GM08714 (cell line): ENCODE measurements at regions not wholly inside any gene's neighbourhood (a gene's known extent, or its start where the extent isn't known, plus 50 kb on each side); places are given as distances from the start of the nearest gene placed in this dataset.

Source experiments
- H3K4me3 ChIP-seq: fragments of 200-500 bp; sonication (Bioruptor generic); 2 replicates; pipeline ENCODE4 v1.5.1; 2014; ENCODE audit warnings: mild to moderate bottlenecking, low read length, inconsistent platforms
- ZNF274 ChIP-seq: IDR thresholded peaks from 2 replicates; pipeline ENCODE4 v1.6.1; 2012; ENCODE audit warnings: mild to moderate bottlenecking, low read depth, low read length

DNA sequence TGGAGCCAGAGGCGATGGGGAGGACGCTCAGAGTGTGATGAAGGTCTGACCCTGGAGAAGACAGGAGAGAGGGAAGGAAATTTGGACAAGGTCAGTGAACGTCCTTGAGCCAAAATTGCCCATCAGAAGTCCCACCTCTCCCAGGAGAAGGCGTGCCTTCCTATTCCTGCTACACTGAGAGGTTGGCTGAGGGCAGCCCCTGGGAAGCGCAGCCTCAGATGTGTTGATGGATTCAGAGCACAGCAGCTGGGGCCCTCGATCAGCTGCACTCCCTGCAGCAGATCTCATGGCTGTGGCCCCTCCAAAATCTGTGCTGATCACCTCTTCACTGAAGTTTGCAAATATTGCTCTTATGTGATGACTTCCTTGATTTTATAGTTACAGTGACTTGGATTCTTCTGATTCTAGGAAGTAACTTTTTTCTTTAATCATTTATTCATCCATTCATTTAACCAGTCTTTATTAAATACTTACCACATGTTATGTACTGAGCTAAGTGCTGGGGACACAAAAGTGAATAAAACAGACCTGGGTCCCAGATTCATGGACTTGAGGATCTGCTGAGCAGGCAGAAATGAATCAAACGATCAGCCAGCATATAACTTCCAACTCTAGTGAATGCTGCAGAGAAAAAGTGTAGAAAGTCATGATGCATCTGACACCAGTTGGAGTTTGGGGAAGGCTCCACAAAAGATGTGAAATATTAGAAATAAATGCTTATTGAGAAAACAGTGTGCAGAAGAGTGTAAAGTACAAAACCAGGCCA, 69.6 kb upstream of the ARMC2 start:
- H3K4me3 ChIP-seq = no peak overlapping the region
- no peak for TF ChIP-seq ZNF274

DNA sequence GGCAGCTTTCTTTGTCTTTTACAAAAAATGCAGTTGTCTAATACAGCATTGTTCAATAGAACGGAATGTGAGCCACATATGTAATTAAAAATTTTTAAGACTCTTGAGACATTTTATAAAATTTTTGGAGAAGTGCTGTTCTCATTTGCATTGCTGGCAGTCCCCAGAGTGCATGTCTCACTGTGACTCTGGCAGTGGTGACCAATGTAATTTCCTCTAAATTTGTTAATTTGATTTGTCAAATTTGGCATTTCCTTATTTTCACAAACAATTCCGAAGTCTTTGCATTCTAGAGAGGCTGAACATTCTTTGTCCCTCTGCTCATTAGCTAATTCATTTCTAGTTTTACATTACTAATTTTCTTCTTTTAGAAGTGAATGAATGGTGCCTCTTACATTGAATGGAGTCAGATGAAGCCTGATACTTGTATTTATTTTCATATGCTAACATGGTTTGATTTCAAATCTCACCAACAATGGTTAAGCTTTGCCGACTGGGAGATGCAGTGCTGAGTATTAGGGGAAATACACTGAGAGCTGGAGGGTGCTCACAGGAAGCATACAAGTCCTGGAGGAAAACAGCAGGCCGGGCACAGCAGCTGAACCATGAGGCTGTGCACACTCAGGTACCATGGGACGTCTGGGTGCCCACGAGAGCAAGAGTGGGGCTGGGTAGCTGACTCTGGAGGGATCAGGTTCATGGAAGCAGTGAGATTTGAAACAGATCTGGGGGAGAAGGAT, 68.5 kb upstream of the ARMC2 start:
- no peak for TF ChIP-seq ZNF274
- no peak overlapping the region for H3K4me3 ChIP-seq

DNA sequence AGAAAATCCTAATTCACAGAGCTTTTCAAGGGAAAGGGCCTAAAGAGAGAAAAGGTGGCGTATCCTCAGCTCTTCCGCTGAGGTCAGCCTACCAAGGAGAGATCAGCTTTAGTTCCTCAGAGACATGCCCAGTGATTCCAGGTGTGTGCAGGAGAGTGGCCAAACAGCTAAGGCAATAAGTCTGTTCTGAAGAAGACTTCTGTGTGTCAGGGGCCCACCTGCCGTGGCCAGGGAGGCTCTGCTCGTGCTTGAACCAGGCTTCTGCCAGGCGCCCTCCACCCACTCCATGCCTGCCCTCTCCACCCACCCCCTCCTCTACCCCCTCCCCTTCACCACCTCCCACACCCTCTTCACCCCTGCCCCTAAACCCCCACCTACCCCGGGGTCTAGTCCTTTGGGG, 67.4 kb upstream of the ARMC2 start:
- H3K4me3 ChIP-seq = no peak overlapping the region
- TF ChIP-seq ZNF274 = no peak

DNA sequence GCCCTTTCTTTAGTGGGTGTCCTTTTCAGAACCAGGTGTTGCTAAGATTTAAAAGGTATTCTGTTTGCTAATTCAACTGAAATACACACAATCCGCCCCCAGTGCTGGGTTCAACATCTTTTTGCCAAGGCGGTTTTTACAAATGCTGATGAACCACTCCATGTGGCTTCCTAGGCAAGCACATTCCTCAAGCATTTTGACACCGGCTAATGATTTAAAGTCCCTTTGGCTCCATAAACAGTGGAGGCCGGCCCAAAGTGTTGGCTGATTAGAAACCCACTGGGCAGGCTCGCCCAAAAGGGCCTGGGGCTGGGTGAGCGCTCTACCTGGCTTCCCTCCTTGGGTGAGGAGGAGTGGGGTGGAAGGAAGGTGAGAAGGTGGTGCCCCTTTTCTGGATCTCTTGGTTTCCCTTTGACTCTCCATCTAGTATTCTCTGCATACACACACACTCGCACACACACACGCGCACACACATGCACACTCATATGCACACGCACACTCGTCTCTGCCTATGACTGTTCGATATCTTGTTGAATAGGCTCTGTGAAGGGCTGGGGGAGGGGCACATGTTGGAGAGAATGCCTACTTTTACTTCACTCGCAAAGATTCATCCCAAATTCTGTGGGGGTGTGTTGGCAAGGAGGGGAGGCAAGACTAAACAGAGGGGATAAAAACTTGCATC, 66.7 kb upstream of the ARMC2 start:
- H3K4me3 ChIP-seq = no peak overlapping the region; the same call in 1 of the 2 replicates
- no peak for TF ChIP-seq ZNF274

DNA sequence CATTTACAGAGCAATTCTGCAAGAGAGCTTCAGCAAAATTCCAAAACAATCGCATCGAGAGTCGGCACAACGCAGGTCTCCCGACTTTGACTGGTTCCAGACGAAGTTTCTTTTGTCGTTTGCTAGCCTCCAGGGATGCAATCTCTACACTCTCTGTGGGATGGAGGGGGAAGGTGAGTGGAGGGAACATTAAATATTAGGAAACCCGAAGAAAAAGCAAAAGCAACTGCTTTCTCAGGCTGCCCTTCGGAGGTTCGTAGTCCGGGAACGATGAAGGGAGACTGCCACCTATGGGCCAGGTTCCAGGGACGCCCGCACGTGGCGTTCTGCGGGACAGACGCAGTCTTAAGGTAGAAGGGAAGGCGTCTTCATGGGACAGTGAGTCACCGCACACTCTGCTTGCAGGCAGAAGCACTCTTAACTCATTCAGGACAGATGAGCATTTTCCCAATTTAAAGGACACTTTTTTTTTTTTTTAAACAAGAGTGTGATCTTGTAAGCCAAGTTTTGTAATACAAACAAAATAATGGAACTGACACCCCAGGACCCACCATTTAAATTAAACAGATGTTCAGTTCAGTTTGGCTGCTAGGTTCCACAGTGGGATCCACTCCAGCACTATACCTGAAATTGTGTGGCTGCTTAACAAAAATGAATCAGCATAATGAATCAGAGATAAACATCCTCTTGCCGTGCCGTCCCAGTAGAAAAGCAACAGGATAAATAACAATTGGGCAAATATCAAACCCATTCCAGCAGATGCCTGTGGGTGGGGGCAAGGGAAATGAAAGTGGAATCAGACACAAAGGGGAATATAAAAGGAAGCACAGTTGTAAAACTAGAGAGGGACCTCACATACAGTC, 65.8 kb upstream of the ARMC2 start:
- no peak for TF ChIP-seq ZNF274
- peak overlapping the region; percentile 36; the same call in 1 of the 2 replicates for H3K4me3 ChIP-seq

- no peak overlapping the region for H3K4me3 ChIP-seq
- no peak for TF ChIP-seq ZNF274
Measured at GRCh38 chr6:108785653-108786052, 62.6 kb upstream of the ARMC2 start.

DNA sequence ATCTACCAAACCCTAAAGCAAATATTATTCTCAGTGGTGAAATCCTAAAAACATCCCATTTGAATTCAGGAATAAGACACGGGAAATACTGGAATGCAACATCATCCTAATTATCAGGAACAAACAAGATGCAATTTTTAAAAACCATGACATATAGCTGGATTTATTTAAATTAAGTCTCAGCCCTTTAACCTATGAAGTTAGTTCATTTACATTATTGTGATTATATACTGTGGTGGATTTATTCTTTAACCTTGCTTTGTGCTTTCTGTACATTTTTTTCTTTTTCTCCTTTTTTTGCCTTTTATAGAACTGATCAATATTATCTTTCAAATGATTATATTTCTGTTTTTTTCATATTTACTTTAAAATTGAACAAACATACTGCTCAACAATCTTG, 59.8 kb upstream of the ARMC2 start:
- TF ChIP-seq ZNF274 = no peak
- no peak overlapping the region for H3K4me3 ChIP-seq

GRCh38 chr6:108789475-108789874, 58.7 kb upstream of the ARMC2 start:
- TF ChIP-seq ZNF274 = no peak
- no peak overlapping the region for H3K4me3 ChIP-seq

DNA sequence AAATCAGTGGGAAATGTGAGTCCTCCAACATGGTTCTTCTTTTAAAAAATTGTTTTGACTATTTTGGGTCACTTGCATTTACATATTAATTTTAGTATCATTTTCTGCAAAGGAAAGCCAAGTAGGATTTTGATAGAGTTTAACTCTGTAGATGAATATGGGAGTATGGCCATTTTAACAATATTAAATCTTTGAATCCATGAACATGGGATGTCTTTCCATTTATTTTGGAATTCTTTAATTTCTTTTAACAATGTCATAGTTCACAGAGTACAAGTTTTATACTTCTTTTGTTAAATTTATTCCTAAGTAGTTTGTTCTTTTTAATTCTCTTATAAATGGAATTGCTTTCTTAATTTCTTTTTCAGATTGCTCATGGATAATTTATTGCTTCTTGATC, 56.5 kb upstream of the ARMC2 start:
- no peak overlapping the region for H3K4me3 ChIP-seq
- no peak for TF ChIP-seq ZNF274

- no peak for TF ChIP-seq ZNF274
- H3K4me3 ChIP-seq = no peak overlapping the region
Measured at GRCh38 chr6:108793516-108794251, 54.5 kb upstream of the ARMC2 start.

DNA sequence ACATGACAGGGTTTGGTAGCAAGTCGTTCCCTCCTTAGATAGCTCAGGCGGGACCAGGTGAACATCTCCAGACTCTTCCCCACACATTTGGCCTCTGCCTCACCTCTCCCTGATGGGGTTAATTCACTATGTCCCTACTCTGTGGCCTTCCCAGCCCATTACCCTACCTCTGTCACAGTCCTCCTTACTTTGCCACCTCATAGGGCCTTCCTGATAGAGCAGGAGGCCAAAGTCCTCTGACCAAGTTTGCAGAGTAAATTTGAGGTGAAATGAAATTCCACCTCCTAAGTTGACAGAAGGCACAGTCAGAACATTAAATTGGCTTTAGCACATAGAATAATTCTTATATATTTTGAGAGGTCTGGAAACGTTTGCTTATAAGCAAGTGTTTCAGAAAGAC, 53.1 kb upstream of the ARMC2 start:
- TF ChIP-seq ZNF274 = no peak
- H3K4me3 ChIP-seq = no peak overlapping the region

GRCh38 chr6:108795814-108796213, 52.4 kb upstream of the ARMC2 start:
- TF ChIP-seq ZNF274 = no peak
- no peak overlapping the region for H3K4me3 ChIP-seq

- no peak for TF ChIP-seq ZNF274
- no peak overlapping the region for H3K4me3 ChIP-seq
Measured at GRCh38 chr6:108796875-108797274, 51.3 kb upstream of the ARMC2 start.
